GM19467 (cell line): ENCODE measurements at regions not wholly inside any gene's neighbourhood (a gene's known extent, or its start where the extent isn't known, plus 50 kb on each side); places are given as distances from the start of the nearest gene placed in this dataset.

ENCODE experiments used
- ATAC-seq: cut with Tn5 transposase; IDR thresholded peaks from one replicate; pipeline ENCODE4 v1.9.1; 2021; ENCODE audit warnings: mild to moderate bottlenecking, moderate library complexity; ENCODE audit not compliant: unreplicated experiment

- ATAC-seq: peak; percentile 91
These were observed 631.8 kb upstream of the ID2 start for GRCh38 chr2:8049851-8050571.

- ATAC-seq: no peak
These were observed 628.6 kb upstream of the ID2 start for GRCh38 chr2:8053216-8053615.

GRCh38 chr2:8054070-8054469 lies 627.8 kb upstream of the ID2 start:
- no peak for ATAC-seq

GRCh38 chr2:8058652-8059051 lies 623.2 kb upstream of the ID2 start:
- ATAC-seq: no peak

GRCh38 chr2:8059255-8059654 lies 622.6 kb upstream of the ID2 start:
- no peak for ATAC-seq

- ATAC-seq: no peak
These were observed 622.1 kb upstream of the ID2 start for GRCh38 chr2:8059794-8060193.

GRCh38 chr2:8061219-8061618 lies 620.6 kb upstream of the ID2 start:
- no peak for ATAC-seq

- no peak for ATAC-seq
These were observed 617.3 kb upstream of the ID2 start for GRCh38 chr2:8064603-8065002.

GRCh38 chr2:8065191-8065590 lies 616.7 kb upstream of the ID2 start:
- ATAC-seq: no peak

- no peak for ATAC-seq
These were observed 614.0 kb upstream of the ID2 start for GRCh38 chr2:8067784-8068336.

GRCh38 chr2:8072907-8073306 lies 608.9 kb upstream of the ID2 start:
- ATAC-seq: no peak

GRCh38 chr2:8073916-8074315 lies 607.9 kb upstream of the ID2 start:
- ATAC-seq: no peak

GRCh38 chr2:8076448-8077342 lies 605.2 kb upstream of the ID2 start:
- no peak for ATAC-seq

GRCh38 chr2:8078705-8079104 lies 603.2 kb upstream of the ID2 start:
- no peak for ATAC-seq

- ATAC-seq: no peak
These were observed 601.8 kb upstream of the ID2 start for GRCh38 chr2:8080063-8080462.

- no peak for ATAC-seq
These were observed 600.7 kb upstream of the ID2 start for GRCh38 chr2:8081130-8081529.

GRCh38 chr2:8082840-8083239 lies 599.0 kb upstream of the ID2 start:
- no peak for ATAC-seq

- no peak for ATAC-seq
These were observed 595.5 kb upstream of the ID2 start for GRCh38 chr2:8086357-8086756.

GRCh38 chr2:8086796-8087479 lies 594.9 kb upstream of the ID2 start:
- ATAC-seq: no peak

GRCh38 chr2:8087480-8087840 lies 594.4 kb upstream of the ID2 start:
- ATAC-seq: no peak

GRCh38 chr2:8088810-8089209 lies 593.0 kb upstream of the ID2 start:
- ATAC-seq: no peak
